HepG2 (cell line): ENCODE measurements at regions not wholly inside any gene's neighbourhood (a gene's known extent, or its start where the extent isn't known, plus 50 kb on each side); places are given as distances from the start of the nearest gene placed in this dataset.

Source experiments
- ATAC-seq: fragments of 200-7000 bp; cut with Tn5 transposase; 3 replicates; pipeline ENCODE4 v1.9.1; 2020; ENCODE audit warnings: mild to moderate bottlenecking, moderate library complexity
- BruUV-seq: library from RNA; stranded (reverse); fragments of 400-500 nt; replicated peaks from 2 replicates; lab custom pipeline; 2021; lab: Mats Ljungman, UMichigan
- CTCF ChIA-PET: fragments of 300-600 bp; formaldehyde crosslinking; extraction: SDS; loops from one replicate; lab custom pipeline; 2021; ENCODE audit warnings: low total read pairs, inconsistent platforms, low intra/inter-chr PET ratio; lab: Yijun Ruan, JAX
- POLR2A ChIA-PET: fragments of 350-600 bp; sonication (Branson Sonifier 250); formaldehyde crosslinking; loops from one replicate; lab custom pipeline; 2020; ENCODE audit warnings: antibody characterized with exemption, inconsistent platforms; lab: Yijun Ruan, JAX
- DNase-seq: peaks from one replicate; pipeline ENCODE4 v3.0.0-alpha.2; 2015; ENCODE audit warnings: low spot score
- FAIRE-seq: peaks from 3 replicates; lab custom pipeline; 2011; peaks lifted over from hg19 to GRCh38; lab: Jason Lieb, UNC
- H2AFZ ChIP-seq: one replicate; pipeline ENCODE4 v1.6.1; 2011; ENCODE audit warnings: low read length, inconsistent platforms
- H3K27ac ChIP-seq: fragments of 300-600 bp; 3 replicates; pipeline ENCODE4 v1.8.0; 2011; ENCODE audit warnings: mixed run types, mild to moderate bottlenecking, mixed read lengths, low read length, inconsistent platforms; ENCODE audit not compliant: insufficient read depth; ENCODE audit errors: extremely low read length
- H3K27me3 ChIP-seq, 2 experiments: fragments of 200-600 bp in 1 of 2; 2 replicates in 1 of 2; 3 replicates in 1 of 2; pipeline versions ENCODE4 v1.6.0 to v1.8.0; 2011; ENCODE audit warnings: low read length in 2 of 2, mild to moderate bottlenecking in 2 of 2, moderate library complexity in 2 of 2, inconsistent platforms in 1 of 2; ENCODE audit not compliant: insufficient read depth in 2 of 2, control insufficient read depth in 1 of 2
- H3K36me3 ChIP-seq, 2 experiments: fragments of 200-600 bp in 1 of 2; replicated peaks in 1 of 2; 2 replicates in 1 of 2; 3 replicates in 1 of 2; pipeline versions ENCODE4 v1.5.1 to v1.8.0; 2011; ENCODE audit warnings: low read length in 2 of 2, inconsistent platforms in 1 of 2; ENCODE audit not compliant: insufficient read depth in 2 of 2, control insufficient read depth in 1 of 2
- H3K4me1 ChIP-seq: 2 replicates; pipeline ENCODE4 v1.5.1; 2012; ENCODE audit warnings: low read length, inconsistent platforms; ENCODE audit not compliant: insufficient read depth
- H3K4me2 ChIP-seq: 2 replicates; pipeline ENCODE4 v1.6.0; 2011; ENCODE audit warnings: low read depth, low read length, inconsistent platforms
- H3K4me3 ChIP-seq, 3 experiments: fragments of 200-600 bp in 1 of 3; sonication (generic), shearing (Covaris generic) in 1 of 3; replicated peaks in 1 of 3; 2 replicates each; pipeline ENCODE4 v1.5.1; 2011 to 2016; ENCODE audit warnings: low read length in 3 of 3, inconsistent platforms in 2 of 3, low read depth in 2 of 3, mild to moderate bottlenecking in 2 of 3, control low read depth in 1 of 3, mixed read lengths in 1 of 3; ENCODE audit not compliant: insufficient read depth in 1 of 3
- H3K79me2 ChIP-seq: one replicate; pipeline ENCODE4 v1.6.1; 2011; ENCODE audit warnings: low read length, inconsistent platforms; ENCODE audit not compliant: insufficient read depth
- H3K9ac ChIP-seq: 2 replicates; pipeline ENCODE4 v1.6.0; 2011; ENCODE audit warnings: mild to moderate bottlenecking, low read depth, low read length, inconsistent platforms; ENCODE audit not compliant: insufficient read depth
- H3K9me3 ChIP-seq: 2 replicates; pipeline ENCODE4 v1.5.1; 2012; ENCODE audit warnings: mild to moderate bottlenecking, low read length
- H4K20me1 ChIP-seq: 2 replicates; pipeline ENCODE4 v1.6.0; 2011; ENCODE audit warnings: inconsistent platforms, mild to moderate bottlenecking, low read length, moderate library complexity; ENCODE audit not compliant: insufficient read depth
- ARNTL ChIP-seq: sonication (generic); formaldehyde crosslinking; IDR thresholded peaks from 2 replicates; pipeline ENCODE4 v1.4.0; 2020; ENCODE audit warnings: mild to moderate bottlenecking, missing genetic modification reagents
- FOXJ3 ChIP-seq: sonication (generic); formaldehyde crosslinking; IDR thresholded peaks from 2 replicates; pipeline ENCODE4 v1.4.0; 2020; ENCODE audit warnings: missing genetic modification reagents, mild to moderate bottlenecking, borderline replicate concordance
- GATA4 ChIP-seq: sonication (generic); IDR thresholded peaks from 2 replicates; pipeline ENCODE4 v1.6.1; 2016; ENCODE audit warnings: antibody characterized with exemption, low read depth, borderline replicate concordance
- NKX3-1 ChIP-seq: sonication (generic); formaldehyde crosslinking; IDR thresholded peaks from 2 replicates; pipeline ENCODE4 v1.5.0; 2020; ENCODE audit warnings: missing genetic modification reagents
- RAD21 ChIP-seq: fragments of 450-650 bp; formaldehyde crosslinking; IDR thresholded peaks from 2 replicates; pipeline ENCODE4 v1.5.0; 2020; ENCODE audit warnings: mild to moderate bottlenecking
- SETDB1 ChIP-seq: sonication (generic); formaldehyde crosslinking; IDR thresholded peaks from 2 replicates; pipeline ENCODE4 v1.5.1; 2020; ENCODE audit warnings: missing genetic modification reagents, mild to moderate bottlenecking, borderline replicate concordance
- ZKSCAN8 ChIP-seq: IDR thresholded peaks from 2 replicates; pipeline ENCODE4 v1.6.1; 2016; ENCODE audit warnings: borderline replicate concordance, missing genetic modification reagents, missing compliant biosample characterization
- ZNF446 ChIP-seq: sonication (generic); formaldehyde crosslinking; IDR thresholded peaks from 2 replicates; pipeline ENCODE4 v1.5.0; 2020; ENCODE audit warnings: mild to moderate bottlenecking, missing genetic modification reagents
- WGBS: methylation state at CpG from one replicate; pipeline ENCODE4 v1.1.6; 2017; ENCODE audit warnings: low lambda C conversion rate; 5-methylcytosine and 5-hydroxymethylcytosine counted together
- in situ Hi-C: cut with HindIII; loops from 2 replicates; pipeline ENCODE4 v1.10.0; 2017; ENCODE audit warnings: low pct_unique_long_range_greater_than_20kb; ENCODE audit not compliant: extremely low pct_ligation_motif_present
- intact Hi-C: fragments of 100-400 bp; cut with micrococcal nuclease; formaldehyde crosslinking; loops from one replicate; pipeline ENCODE4 v1.10.0; 2022; ENCODE audit not compliant: unreplicated experiment
- TF ChIP-seq, protein P1 (sequence below): sonication (generic); formaldehyde crosslinking; IDR thresholded peaks from 2 replicates; pipeline ENCODE4 v1.4.0; 2020; ENCODE audit warnings: missing genetic modification reagents
- TF ChIP-seq, protein P2 (sequence below): IDR thresholded peaks from 2 replicates; pipeline ENCODE4 v1.6.1; 2016; ENCODE audit warnings: missing compliant biosample characterization, missing genetic modification reagents, borderline replicate concordance
- TF ChIP-seq, protein P3 (sequence below): sonication (generic); formaldehyde crosslinking; IDR thresholded peaks from 2 replicates; pipeline ENCODE4 v1.4.0; 2020; ENCODE audit warnings: missing genetic modification reagents
- TF ChIP-seq, protein P4 (sequence below): sonication (generic); formaldehyde crosslinking; IDR thresholded peaks from 2 replicates; pipeline ENCODE4 v1.4.0; 2020; ENCODE audit warnings: missing genetic modification reagents
- TF ChIP-seq, protein P5 (sequence below): sonication (generic); IDR thresholded peaks from 2 replicates; pipeline ENCODE4 v1.6.1; 2016; ENCODE audit warnings: low read depth, borderline replicate concordance
- TF ChIP-seq, protein P6 (sequence below): sonication (generic); formaldehyde crosslinking; IDR thresholded peaks from 2 replicates; pipeline ENCODE4 v1.8.1; 2023; ENCODE audit warnings: mild to moderate bottlenecking, moderate library complexity, missing genetic modification reagents

DNA sequence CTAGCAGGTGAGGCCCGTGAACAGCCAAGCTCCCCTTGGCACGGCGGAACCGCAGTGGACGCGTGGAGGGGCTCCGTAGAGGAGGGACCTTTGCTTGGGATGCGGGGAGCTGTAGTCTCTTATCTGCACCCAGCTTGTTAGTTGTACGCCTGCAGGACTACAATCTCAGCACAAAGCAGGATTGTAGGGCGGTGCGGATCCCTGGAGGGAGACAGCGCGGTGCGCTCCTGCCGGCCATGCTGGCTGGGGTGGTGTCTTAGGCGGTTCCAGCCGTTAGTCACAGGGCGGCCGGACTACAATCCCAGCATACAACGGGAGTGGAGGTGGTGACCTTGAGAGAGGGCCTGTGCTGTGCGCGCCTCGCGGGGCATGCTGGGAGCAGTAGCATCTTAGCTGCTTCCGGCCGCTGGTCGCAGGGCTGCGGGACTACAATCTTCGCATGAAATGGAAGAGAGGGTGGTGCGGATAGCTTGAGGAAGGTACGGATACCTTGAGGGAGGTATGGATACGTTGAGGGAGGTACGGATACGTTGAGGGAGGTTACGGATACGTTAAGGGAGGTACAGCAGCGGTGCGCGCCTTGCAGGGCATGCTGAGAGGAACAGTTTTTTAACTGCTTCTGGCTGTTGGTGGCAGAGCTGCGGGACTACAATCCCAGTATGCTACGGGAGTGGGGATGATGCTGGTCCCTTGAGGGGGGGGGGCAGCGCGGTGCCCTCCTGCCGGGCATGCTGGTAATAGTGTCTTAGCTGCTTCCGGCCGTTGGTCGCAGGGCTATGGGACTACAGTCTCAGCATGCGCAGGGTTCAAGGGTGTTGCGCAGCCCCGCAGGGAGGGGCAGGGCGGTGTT is 1419.1 kb downstream of the UQCRFS1 start:
- Histone ChIP-seq H3K9me3 (no peaks in the 10 kb centered on the region), H3K4me3 (peak overlapping the region; percentile 70 to 92 (median 84)), H3K27ac (peak overlapping the region; percentile 92), H3K4me2 (peak overlapping the region; percentile 85), H3K9ac (peak overlapping the region; percentile 82), H3K36me3 (peaks cover 1 to 5% of the 10 kb centered on the region in 2 experiments; a peak in 1 of 5 replicates), H3K27me3 (no peaks in the 10 kb centered on the region; a peak in 1 of 5 replicates), H2AFZ (peak overlapping the region; percentile 73), H4K20me1 (no peaks in the 10 kb centered on the region), H3K79me2 (peaks cover 51% of the 10 kb centered on the region), H3K4me1 (peaks cover 28% of the 10 kb centered on the region)
- ATAC-seq (peak; percentile 97), FAIRE-seq (peak; percentile 58), DNase-seq (peak; percentile 92)
- no TSS peak for BruUV-seq
- intact Hi-C loops, result loop anchor here (2.0 kb wide), 1 partner anchor 17 kb away; no protein-coding TSS in a partner anchor
- ChIA-PET POLR2A (interaction anchor here (0.7 to 2.1 kb wide), 3 partner anchors 10 to 1812 kb away, joined by 3 to 7 read pairs (median 5); partner anchors contain the start of gene POP4), CTCF (no interaction called here)
- in situ Hi-C loops, result no loop called here
- WGBS, result under 1% methylated on average over 20 of the region's 51 CpGs
- TF ChIP-seq, protein P1, sequence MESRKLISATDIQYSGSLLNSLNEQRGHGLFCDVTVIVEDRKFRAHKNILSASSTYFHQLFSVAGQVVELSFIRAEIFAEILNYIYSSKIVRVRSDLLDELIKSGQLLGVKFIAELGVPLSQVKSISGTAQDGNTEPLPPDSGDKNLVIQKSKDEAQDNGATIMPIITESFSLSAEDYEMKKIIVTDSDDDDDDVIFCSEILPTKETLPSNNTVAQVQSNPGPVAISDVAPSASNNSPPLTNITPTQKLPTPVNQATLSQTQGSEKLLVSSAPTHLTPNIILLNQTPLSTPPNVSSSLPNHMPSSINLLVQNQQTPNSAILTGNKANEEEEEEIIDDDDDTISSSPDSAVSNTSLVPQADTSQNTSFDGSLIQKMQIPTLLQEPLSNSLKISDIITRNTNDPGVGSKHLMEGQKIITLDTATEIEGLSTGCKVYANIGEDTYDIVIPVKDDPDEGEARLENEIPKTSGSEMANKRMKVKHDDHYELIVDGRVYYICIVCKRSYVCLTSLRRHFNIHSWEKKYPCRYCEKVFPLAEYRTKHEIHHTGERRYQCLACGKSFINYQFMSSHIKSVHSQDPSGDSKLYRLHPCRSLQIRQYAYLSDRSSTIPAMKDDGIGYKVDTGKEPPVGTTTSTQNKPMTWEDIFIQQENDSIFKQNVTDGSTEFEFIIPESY (CRISPR knock-in tag), result no peak
- TF ChIP-seq, protein P2, sequence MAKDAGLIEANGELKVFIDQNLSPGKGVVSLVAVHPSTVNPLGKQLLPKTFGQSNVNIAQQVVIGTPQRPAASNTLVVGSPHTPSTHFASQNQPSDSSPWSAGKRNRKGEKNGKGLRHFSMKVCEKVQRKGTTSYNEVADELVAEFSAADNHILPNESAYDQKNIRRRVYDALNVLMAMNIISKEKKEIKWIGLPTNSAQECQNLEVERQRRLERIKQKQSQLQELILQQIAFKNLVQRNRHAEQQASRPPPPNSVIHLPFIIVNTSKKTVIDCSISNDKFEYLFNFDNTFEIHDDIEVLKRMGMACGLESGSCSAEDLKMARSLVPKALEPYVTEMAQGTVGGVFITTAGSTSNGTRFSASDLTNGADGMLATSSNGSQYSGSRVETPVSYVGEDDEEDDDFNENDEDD (CRISPR knock-in tag), result peak; percentile 77; the same call in 1 of the 2 replicates
- TF ChIP-seq, protein P3, sequence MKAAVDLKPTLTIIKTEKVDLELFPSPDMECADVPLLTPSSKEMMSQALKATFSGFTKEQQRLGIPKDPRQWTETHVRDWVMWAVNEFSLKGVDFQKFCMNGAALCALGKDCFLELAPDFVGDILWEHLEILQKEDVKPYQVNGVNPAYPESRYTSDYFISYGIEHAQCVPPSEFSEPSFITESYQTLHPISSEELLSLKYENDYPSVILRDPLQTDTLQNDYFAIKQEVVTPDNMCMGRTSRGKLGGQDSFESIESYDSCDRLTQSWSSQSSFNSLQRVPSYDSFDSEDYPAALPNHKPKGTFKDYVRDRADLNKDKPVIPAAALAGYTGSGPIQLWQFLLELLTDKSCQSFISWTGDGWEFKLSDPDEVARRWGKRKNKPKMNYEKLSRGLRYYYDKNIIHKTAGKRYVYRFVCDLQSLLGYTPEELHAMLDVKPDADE (CRISPR knock-in tag), result no peak
- TF ChIP-seq GATA4 (0 out of 2 replicates have a peak, but pooled peaks have one; percentile 26), SETDB1 (CRISPR knock-in tag) (no peak), RAD21 (CRISPR knock-in tag) (0 out of 2 replicates have a peak, but pooled peaks have one; percentile 24), ZKSCAN8 (0 out of 2 replicates have a peak, but pooled peaks have one; percentile 24), ZNF446 (CRISPR knock-in tag) (no peak), NKX3-1 (0 out of 2 replicates have a peak, but pooled peaks have one; percentile 29), ARNTL (no peak), FOXJ3 (CRISPR knock-in tag) (no peak)
- TF ChIP-seq, protein P4, sequence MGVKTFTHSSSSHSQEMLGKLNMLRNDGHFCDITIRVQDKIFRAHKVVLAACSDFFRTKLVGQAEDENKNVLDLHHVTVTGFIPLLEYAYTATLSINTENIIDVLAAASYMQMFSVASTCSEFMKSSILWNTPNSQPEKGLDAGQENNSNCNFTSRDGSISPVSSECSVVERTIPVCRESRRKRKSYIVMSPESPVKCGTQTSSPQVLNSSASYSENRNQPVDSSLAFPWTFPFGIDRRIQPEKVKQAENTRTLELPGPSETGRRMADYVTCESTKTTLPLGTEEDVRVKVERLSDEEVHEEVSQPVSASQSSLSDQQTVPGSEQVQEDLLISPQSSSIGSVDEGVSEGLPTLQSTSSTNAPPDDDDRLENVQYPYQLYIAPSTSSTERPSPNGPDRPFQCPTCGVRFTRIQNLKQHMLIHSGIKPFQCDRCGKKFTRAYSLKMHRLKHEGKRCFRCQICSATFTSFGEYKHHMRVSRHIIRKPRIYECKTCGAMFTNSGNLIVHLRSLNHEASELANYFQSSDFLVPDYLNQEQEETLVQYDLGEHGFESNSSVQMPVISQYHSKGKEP (CRISPR knock-in tag), result peak; percentile 49; the same call in 1 of the 2 replicates
- TF ChIP-seq, protein P5, sequence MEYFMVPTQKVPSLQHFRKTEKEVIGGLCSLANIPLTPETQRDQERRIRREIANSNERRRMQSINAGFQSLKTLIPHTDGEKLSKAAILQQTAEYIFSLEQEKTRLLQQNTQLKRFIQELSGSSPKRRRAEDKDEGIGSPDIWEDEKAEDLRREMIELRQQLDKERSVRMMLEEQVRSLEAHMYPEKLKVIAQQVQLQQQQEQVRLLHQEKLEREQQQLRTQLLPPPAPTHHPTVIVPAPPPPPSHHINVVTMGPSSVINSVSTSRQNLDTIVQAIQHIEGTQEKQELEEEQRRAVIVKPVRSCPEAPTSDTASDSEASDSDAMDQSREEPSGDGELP, result peak; percentile 27; the same call in 1 of the 2 replicates
- TF ChIP-seq, protein P6, sequence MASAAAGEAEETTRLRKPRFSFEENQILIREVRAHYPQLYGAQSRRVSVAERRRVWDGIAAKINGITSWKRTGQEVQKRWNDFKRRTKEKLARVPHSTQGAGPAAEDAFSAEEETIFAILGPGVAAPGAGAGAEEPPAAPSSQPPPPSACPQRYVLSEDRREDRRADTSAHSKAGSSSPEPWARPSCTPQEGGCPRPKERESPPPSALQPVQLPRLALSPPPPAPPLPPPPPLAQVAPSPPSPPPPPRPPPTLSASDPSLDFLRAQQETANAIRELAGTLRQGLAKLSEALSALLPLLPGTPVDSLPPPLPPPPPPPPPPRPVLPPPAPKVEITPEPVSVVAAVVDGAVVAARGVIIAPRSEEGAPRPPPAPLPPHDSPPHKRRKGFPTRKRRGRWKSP, result 0 out of 2 replicates have a peak, but pooled peaks have one; percentile 32
